ENCODE measurements at regions not wholly inside any gene's neighbourhood (a gene's known extent, or its start where the extent isn't known, plus 50 kb on each side); places are given as distances from the start of the nearest gene placed in this dataset.

- TF ChIP-seq CHD4 (IDR thresholded peaks at IDR 0.05; ENCODE audit: borderline replicate concordance, low read length) (no peak; the same call in 1 of the 2 replicates), MTA3 (CRISPR knock-in tag; IDR thresholded peaks at IDR 0.05) (no peak), ZNF580 (CRISPR knock-in tag; IDR thresholded peaks at IDR 0.05; ENCODE audit: borderline replicate concordance, low read depth) (no peak), HHEX (CRISPR knock-in tag; IDR thresholded peaks at IDR 0.05) (peak; percentile 86), AHDC1 (CRISPR knock-in tag; IDR thresholded peaks at IDR 0.05; ENCODE audit: borderline replicate concordance) (peak; percentile 92), ZSCAN22 (CRISPR knock-in tag; IDR thresholded peaks at IDR 0.05) (no peak), NFE2L1 (CRISPR knock-in tag; IDR thresholded peaks at IDR 0.05; ENCODE audit: borderline replicate concordance) (no peak), ZNF788 (CRISPR knock-in tag; IDR thresholded peaks at IDR 0.05; ENCODE audit: borderline replicate concordance) (peak; percentile 49; the same call in 1 of the 2 replicates), RORA (CRISPR knock-in tag; IDR thresholded peaks at IDR 0.05) (no peak), ZNF670 (CRISPR knock-in tag; IDR thresholded peaks at IDR 0.05; ENCODE audit: borderline replicate concordance) (no peak), ZNF513 (CRISPR knock-in tag; conservative IDR thresholded peaks at IDR 0.05) (no peak), ZNF737 (CRISPR knock-in tag; IDR thresholded peaks at IDR 0.05; ENCODE audit: borderline replicate concordance) (no peak), ZNF766 (CRISPR knock-in tag; IDR thresholded peaks at IDR 0.05; ENCODE audit: borderline replicate concordance) (0 out of 2 replicates have a peak, but pooled peaks have one; percentile 60), ZNF484 (CRISPR knock-in tag; IDR thresholded peaks at IDR 0.05; ENCODE audit: borderline replicate concordance, low read depth) (no peak), TSC22D2 (CRISPR knock-in tag; IDR thresholded peaks at IDR 0.05; ENCODE audit: borderline replicate concordance) (no peak), ZNF678 (CRISPR knock-in tag; IDR thresholded peaks at IDR 0.05) (no peak), KAT8 (CRISPR knock-in tag; IDR thresholded peaks at IDR 0.05) (peak; percentile 78), HOXA5 (CRISPR knock-in tag; IDR thresholded peaks at IDR 0.05) (no peak), SALL2 (CRISPR knock-in tag; IDR thresholded peaks at IDR 0.05) (no peak), ZIK1 (CRISPR knock-in tag; IDR thresholded peaks at IDR 0.05; ENCODE audit: borderline replicate concordance, low read depth) (no peak), NCOA5 (CRISPR knock-in tag; IDR thresholded peaks at IDR 0.05) (no peak), HOXA3 (CRISPR knock-in tag; IDR thresholded peaks at IDR 0.05) (peak; percentile 89)
- TF ChIP-seq, protein P1, sequence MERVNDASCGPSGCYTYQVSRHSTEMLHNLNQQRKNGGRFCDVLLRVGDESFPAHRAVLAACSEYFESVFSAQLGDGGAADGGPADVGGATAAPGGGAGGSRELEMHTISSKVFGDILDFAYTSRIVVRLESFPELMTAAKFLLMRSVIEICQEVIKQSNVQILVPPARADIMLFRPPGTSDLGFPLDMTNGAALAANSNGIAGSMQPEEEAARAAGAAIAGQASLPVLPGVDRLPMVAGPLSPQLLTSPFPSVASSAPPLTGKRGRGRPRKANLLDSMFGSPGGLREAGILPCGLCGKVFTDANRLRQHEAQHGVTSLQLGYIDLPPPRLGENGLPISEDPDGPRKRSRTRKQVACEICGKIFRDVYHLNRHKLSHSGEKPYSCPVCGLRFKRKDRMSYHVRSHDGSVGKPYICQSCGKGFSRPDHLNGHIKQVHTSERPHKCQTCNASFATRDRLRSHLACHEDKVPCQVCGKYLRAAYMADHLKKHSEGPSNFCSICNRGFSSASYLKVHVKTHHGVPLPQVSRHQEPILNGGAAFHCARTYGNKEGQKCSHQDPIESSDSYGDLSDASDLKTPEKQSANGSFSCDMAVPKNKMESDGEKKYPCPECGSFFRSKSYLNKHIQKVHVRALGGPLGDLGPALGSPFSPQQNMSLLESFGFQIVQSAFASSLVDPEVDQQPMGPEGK (CRISPR knock-in tag; IDR thresholded peaks at IDR 0.05), result peak; percentile 72
These were observed 104.1 kb upstream of the SLC25A33 start (continued) for GRCh38 chr1:9435153-9435636.
